NCI-H748 treated with DMSO at 0.1 percent for 48 hours (cell line): ENCODE measurements at regions not wholly inside any gene's neighbourhood (a gene's known extent, or its start where the extent isn't known, plus 50 kb on each side); places are given as distances from the start of the nearest gene placed in this dataset.

ENCODE experiments used
- DNase-seq: peaks from one replicate; lab custom pipeline; 2025; lab: John Stamatoyannopoulos, UW

GRCh38 chr2:62369541-62370202 lies 136.3 kb downstream of the TMEM17 start:
- DNase-seq: no peak

- DNase-seq: no peak
These were observed 141.0 kb downstream of the TMEM17 start for GRCh38 chr2:62364791-62365528.

- DNase-seq: no peak
These were observed 142.8 kb downstream of the TMEM17 start for GRCh38 chr2:62363166-62363565.

- DNase-seq: no peak
These were observed 143.4 kb downstream of the TMEM17 start for GRCh38 chr2:62362561-62362960.

- DNase-seq: no peak
These were observed 144.0 kb downstream of the TMEM17 start for GRCh38 chr2:62361964-62362363.

- peak; percentile 30 for DNase-seq
These were observed 151.0 kb downstream of the TMEM17 start for GRCh38 chr2:62354771-62355561.

GRCh38 chr2:62352031-62352430 lies 154.0 kb downstream of the TMEM17 start:
- no peak for DNase-seq

GRCh38 chr2:62349788-62350187 lies 153.9 kb downstream of the B3GNT2 start:
- no peak for DNase-seq

GRCh38 chr2:62348700-62349099 lies 152.8 kb downstream of the B3GNT2 start:
- no peak for DNase-seq

- no peak for DNase-seq
These were observed 151.8 kb downstream of the B3GNT2 start for GRCh38 chr2:62347563-62348270.

GRCh38 chr2:62344472-62344871 lies 148.6 kb downstream of the B3GNT2 start:
- no peak for DNase-seq

- no peak for DNase-seq
These were observed 147.9 kb downstream of the B3GNT2 start for GRCh38 chr2:62343636-62344337.

- no peak for DNase-seq
These were observed 147.3 kb downstream of the B3GNT2 start for GRCh38 chr2:62343206-62343605.

GRCh38 chr2:62340994-62341484 lies 145.1 kb downstream of the B3GNT2 start:
- DNase-seq: peak; percentile 26

- no peak for DNase-seq
These were observed 143.9 kb downstream of the B3GNT2 start for GRCh38 chr2:62339837-62340236.

GRCh38 chr2:62339413-62339812 lies 143.5 kb downstream of the B3GNT2 start:
- no peak for DNase-seq

- no peak for DNase-seq
These were observed 142.2 kb downstream of the B3GNT2 start for GRCh38 chr2:62338111-62338510.

GRCh38 chr2:62337403-62337802 lies 141.5 kb downstream of the B3GNT2 start:
- DNase-seq: no peak

- DNase-seq: no peak
These were observed 139.7 kb downstream of the B3GNT2 start for GRCh38 chr2:62335612-62336011.

GRCh38 chr2:62334440-62335058 lies 138.6 kb downstream of the B3GNT2 start:
- no peak for DNase-seq

GRCh38 chr2:62334009-62334408 lies 138.1 kb downstream of the B3GNT2 start:
- peak; percentile 25 for DNase-seq
